Breast epithelium (tissue), 3 donors: ENCODE measurements at regions not wholly inside any gene's neighbourhood (a gene's known extent, or its start where the extent isn't known, plus 50 kb on each side); places are given as distances from the start of the nearest gene placed in this dataset.

Source experiments
- CTCF ChIP-seq, 3 donors: fragments of 450-650 bp; IDR thresholded peaks; one replicate each; pipeline ENCODE4 v1.5.1; 2016 to 2017; ENCODE audit warnings: antibody characterized with exemption in 3 of 3, mild to moderate bottlenecking in 3 of 3, moderate library complexity in 3 of 3
- POLR2A ChIP-seq: fragments of 450-650 bp; IDR thresholded peaks from one replicate; pipeline ENCODE4 v1.6.1; 2016; ENCODE audit warnings: antibody characterized with exemption, mild to moderate bottlenecking, moderate library complexity

GRCh38 chr14:51564986-51565604 is 86.6 kb upstream of the FRMD6 start:
- no peak for TF ChIP-seq CTCF (IDR thresholded peaks at IDR 0.05)
- no peak for TF ChIP-seq POLR2A
